Activated T-cell treated with anti-CD3 and anti-CD28 coated beads for 24 hours (primary cell): ENCODE measurements at regions not wholly inside any gene's neighbourhood (a gene's known extent, or its start where the extent isn't known, plus 50 kb on each side); places are given as distances from the start of the nearest gene placed in this dataset.

Source experiments
- DNase-seq: peaks from one replicate; pipeline ENCODE4 v3.0.0-alpha.2; 2020; ENCODE audit warnings: low read depth

DNA sequence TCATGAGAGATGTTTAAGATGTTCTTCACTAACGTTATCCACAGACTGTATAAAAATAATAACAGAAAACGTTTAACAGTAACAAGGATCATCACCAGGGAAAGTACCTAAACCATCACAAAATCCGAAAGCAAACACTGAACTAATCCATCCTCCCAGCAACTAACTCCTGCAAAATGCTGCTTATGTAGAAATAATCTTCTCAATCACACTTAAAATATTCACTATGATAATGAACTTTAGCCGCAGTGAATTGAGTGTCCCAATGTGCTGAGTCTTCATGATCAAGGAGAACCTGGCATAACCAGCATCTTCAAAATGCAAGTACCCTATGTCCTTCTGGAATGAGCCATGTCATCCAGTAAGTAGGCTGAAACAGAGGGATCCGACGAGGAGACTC lies 166.1 kb downstream of the LTN1 start:
- no peak for DNase-seq

DNA sequence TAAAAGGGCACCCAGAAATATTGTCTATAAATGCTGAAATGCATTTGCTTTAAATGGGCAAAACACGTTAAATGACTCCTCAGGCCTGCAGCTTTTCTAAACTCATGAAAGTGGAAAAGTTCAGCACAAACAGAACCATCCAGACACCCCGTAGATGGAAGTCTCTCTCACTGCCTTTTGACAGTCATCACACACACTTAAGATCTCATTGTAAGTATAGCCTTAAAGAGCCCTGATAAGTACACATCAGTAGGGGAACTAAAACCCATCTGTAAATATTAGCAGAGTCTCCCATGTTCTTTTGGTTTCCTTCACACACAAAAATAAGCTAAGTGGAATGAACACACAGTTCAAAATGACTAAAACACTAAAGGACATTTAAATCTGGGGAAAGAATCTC lies 166.7 kb downstream of the LTN1 start:
- no peak for DNase-seq

DNA sequence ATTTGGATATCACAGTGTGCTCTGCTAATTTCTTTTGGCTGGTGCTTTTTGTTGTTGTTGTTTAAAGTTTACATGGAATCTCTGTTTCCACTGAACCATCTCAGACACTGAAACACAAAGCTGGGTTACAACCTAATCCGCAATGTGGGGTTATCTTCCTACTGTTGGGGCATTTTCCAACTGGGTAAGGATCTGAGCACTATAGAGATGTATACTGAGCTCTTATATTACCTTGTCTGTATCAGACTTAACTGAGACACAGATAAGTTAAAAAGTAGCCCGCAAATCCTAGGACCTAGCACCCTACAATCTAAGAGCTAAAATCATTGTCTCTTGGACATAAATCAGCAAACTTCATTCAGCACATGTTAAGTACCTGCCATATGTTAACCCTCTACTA lies 169.2 kb downstream of the LTN1 start:
- no peak for DNase-seq

DNA sequence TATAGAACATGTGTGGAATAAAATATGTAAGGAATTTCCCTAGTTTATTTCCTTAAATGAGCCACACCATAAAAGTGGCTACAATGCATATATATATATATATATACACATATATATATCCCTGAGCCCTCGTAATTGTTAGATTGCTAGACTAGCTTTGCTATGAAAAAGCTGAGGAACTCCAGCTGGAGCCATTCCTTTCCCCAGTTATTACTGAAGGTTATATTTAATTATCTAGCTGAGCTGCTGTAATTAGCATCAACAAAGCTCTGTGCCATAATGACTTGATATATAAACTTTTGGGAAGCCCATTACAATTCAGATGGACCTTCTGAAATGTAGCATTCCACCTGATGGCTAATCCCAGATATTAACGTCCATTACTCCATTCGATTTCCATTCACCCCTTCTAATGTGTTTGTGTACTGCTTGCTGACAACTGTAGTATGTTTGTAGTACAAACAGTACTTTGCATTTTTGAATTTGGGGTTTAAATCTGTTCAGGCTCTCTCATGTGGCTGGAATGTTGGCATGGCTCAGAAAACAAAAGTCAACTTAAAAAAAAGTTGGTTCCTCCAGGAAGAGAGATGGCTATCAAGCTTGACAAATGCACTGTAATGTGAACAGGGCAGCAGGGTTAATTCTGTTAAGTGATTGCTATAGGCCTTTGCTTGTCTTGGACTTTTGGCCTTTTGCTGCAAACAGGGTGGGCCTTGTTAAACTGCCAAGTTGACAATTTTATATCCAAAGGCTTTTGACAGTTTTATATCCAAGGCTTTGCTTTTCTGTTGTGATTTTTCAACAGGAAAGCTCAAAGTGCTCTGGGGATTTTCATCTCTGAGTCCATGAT lies 170.0 kb downstream of the LTN1 start:
- DNase-seq = no peak

DNA sequence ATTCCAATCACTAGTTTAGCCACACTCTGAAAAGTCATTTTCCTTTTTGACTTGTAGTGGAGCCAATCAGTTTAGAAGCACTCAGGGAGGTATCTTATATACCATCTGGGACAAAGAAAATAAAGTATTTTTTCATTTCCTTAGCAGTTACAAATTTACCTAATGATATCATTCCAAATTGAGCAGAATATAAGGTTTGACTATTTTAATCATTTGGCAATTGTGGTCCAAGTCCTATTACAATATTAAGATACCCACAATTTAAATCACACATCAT lies 170.6 kb downstream of the LTN1 start:
- DNase-seq = no peak

DNA sequence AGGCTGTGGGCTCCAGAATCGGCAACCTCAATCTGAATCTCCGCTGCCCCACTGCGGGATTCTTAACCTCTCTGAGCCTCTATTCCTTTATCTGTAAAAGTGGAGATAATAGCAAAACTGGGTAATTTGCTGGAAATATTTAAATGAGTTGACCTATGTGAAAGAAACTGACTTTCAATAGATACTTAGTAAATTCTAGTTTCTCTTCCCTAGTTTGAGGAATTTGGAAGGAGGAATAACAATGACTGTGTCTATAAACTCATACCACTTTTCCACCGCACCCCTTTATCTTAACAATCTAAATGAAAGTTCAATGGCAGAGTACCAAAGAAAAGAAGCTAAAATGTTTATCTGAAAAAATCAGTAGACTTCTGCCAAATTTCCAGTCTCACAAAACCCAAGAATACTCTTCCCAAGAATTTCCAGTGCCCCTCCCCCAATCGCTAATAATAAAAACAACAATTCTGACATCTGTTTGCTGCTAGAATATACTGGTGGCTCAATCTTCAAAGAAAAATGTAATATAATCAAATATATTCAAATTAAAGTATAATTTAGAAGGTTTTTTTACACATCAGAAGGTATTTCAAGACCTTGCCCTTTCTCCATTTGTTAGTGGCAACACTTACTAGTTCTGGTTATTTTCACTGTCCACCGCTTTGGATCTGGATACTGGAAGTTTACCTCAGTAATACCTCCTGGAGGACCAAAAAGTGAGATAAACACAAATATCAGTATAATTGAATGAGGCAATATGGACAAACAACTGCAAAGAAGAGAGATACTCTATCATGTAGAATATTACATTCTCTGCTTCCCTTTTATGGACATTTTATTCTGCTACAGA lies 171.2 kb downstream of the LTN1 start:
- DNase-seq = no peak

DNA sequence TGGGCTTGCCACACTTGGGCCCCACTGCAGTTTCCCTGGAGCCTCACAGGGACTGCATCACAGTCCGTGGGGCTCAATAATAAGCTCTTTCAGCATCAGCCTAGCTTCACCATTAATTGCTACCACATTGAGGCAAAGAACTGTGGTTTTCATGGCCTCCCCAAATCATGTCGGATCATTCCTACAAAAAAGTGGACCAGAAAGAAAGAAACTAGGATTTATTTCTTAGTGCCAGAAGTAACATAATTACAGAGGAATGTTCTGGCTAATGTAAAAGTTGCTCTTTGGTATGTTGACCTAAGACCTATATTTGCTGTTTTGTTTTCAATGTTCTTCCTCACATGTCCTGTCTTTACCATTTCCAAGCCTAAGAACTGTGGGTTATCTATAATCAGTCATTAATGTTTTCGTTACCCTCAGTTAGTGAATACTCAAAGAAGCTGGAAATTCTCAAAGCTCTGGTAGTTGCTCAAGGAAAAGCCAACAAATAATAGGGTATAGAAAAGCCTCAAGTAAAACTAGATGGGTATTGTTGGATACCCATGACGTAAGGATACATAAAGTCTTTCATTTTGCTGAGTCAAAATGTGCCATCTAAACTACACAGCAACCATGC lies 173.9 kb downstream of the LTN1 start:
- no peak for DNase-seq

DNA sequence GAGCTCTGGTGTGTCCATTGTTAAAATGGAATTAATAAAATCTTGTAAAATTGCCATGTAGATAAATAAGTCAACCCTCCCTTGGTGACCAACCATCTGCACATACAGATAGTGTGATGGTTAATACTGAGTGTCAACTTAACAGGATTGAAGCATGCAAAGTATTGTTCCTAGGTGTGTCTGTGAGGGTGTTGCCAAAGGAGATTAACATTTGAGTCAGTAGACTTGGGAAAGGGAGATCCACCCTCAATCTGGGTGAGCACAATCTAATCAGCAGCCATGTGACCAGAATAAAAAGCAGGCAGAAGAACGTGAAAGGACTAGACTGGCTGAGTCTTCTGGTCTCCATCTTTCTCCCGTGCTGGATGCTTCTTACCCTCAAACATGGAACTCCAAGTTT lies 174.8 kb downstream of the LTN1 start:
- DNase-seq = no peak

DNA sequence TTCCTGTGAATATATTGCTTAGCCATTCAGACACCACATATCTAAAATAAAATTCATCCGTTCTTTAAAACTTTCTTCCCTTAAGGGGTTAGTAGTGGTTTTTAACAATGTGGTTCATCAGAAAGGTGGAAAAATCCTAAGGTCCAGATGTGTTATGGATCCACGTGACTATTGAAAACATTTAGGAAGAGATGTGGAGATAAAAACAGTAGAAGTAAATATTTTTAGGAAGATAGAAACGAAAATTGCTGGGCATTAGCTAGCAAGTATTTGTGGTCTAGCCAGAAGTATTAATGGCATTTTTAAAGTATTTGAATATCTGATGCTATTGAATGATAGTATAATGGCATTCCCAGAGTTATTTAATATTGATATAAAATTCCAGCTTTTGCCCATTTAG lies 180.8 kb downstream of the LTN1 start:
- DNase-seq = no peak

DNA sequence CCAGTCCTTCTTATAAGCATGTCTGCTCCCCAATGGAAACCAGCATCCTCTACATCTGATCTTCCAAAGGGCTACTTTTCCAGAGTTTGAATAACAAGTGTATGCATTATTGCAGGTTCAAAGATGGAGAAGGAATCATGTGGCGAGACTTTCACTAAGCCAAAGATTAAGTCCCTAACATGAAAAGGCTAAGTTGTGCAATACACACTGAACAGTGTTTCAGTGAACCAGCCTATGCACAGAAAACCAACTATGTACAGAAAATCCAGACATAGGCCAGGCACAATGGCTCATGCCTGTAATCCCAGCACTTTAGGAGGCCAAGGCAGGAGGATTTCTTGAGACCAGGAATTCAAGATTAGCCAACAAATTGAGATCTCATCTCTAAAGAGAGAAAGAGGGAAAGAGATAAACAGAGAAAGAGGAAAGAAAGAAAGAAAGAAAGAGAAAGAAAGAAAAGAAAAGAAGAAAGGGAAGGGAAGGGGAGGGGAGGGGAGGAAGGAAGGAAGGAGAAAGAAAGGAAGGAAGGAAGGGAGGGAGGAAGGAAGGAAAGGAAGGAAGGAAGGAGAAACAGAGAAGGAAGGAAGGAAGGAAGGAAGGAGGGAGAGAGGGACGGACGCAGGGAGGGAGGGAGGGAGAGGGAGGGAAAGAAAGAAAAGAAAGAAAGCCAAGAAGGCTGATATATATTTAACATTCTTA lies 181.7 kb downstream of the LTN1 start:
- no peak for DNase-seq

DNA sequence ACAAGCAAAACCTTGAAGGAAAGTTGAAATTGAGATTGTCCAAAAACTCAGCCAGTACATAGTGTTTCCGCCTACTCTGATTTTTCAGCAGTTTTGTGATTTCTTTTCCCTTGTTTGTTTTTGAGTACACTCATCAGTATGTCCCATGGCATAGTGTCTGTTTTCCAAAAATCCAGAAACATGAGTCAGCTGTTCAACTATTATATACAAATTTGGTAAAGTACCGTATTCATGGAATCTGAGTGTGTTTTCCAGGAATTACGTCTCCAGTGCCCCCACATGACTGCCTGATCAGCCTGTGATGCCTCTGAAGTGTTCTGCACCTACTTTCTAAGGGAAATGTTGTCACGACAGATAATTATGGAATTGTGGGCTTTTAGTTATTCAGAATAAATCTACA lies 186.8 kb downstream of the LTN1 start:
- DNase-seq = no peak

DNA sequence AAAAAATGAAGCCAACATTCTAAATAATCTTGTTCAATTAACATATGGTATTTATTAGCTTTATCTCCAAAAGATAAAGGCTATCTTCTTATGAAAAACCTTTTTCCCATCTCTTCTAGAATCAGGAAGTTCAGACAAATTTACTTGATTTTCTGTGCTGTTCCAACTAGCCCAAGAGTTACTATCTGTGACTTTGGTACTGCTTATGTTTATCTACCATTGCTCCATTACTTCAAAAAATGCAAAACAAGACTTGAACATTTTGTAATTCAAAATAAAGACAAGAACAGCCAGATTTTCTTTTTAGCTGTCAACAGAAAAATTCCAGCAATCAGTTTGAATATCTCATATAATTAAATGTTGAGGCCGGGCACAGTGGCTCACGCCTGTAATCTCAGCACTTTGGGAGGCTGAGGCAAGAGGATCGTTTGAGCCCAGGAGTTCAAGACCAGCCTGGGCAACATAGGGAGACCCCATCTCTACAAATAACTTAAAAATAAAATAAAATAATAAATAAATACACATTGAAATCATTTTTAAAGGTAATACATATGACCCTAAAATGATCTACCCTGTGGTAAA lies 188.5 kb downstream of the LTN1 start:
- DNase-seq = no peak

DNA sequence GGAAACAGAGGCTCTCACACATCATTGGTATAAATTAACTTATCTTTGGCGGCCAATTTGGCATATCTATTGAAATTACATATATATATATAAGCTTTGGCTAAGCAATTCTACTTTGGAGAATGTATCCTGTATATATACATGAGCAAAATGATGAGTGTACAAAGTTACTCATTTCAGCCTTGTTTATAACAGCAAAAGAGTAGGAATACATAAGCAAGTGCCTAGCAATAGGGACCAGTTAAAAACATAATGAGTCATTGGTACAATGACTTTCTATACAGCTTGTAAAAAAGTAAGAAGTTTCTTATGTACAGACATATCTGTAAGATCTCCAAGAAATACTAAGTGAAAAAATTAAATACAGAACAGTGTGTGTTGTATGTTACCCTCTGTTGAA lies 190.8 kb downstream of the LTN1 start:
- DNase-seq = no peak

DNA sequence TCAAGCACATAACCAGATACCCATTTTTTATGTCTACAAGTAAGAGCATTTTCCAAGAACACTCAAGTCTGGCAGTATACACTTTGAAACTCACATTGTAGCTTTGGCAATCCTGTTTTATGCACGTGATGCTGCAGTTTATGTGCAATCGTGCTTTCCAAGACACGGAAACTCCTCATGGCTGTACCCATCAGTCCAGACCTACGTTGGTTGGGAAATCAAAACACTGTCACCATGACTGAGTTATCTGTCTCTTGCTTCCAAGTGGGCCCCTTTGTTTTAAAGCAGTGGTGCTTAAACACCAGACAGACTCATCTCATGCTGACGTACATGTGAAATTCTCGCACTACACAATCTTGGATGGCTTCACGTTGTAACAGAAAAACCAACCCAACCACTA lies 192.8 kb downstream of the LTN1 start:
- no peak for DNase-seq

DNA sequence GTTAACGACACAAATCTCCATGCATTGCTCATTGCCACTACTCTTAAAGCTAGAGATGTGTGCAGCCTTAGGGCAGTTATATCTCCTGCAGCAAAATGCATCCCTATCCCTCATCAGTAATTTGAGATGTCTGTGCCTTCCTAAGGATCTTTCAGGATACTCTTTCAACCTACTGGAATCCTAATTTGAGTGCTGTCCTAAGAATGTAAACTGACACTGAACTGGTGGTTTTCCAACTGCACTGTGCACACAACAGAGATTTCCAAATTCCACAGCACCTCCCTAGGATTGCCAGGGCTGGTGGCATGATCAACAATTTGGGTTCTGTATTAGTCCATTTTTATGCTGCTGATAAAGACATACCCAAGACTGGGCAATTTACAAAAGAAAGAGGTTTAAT lies 193.9 kb downstream of the LTN1 start:
- no peak for DNase-seq

DNA sequence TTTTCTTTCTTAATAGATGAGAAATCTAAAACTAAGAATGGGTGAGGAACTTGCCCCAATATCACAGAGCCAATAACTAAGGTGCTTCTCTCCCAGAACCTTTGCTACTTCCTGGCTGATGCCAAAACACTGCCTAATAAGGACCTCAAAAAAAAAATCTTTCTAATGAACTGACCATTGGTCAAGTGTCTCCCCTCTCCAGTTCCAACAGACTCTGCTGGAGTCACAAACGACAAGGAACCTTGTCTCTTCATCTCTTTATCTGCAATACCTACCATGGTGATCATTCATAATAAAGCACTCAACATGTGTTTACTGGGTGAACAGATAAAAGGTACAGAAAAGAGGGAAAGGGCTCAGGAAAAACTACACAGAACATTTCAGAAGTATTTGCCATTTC lies 197.4 kb downstream of the LTN1 start:
- no peak for DNase-seq

DNA sequence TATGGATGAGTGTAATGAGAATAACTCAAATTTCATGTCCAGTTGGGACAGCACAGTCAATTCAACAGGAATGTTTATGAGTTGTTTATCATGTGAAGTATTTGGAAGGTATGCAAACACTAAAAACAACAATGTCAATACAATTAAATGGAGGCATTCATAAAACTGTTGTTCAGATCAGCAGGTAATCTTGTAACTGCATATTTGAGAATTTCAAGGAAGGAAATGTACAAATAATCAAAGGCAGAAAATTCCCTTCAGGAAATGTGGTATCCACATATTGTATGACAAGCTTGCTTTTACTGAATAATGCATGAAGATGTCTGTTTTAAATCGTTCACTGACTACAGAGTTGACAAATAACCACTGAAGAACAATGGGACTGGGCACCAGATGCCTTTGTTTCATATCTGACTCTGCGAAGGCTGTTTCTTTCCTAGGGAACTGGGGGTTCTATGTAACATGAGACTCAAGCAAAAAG lies 198.3 kb downstream of the LTN1 start:
- DNase-seq = no peak

DNA sequence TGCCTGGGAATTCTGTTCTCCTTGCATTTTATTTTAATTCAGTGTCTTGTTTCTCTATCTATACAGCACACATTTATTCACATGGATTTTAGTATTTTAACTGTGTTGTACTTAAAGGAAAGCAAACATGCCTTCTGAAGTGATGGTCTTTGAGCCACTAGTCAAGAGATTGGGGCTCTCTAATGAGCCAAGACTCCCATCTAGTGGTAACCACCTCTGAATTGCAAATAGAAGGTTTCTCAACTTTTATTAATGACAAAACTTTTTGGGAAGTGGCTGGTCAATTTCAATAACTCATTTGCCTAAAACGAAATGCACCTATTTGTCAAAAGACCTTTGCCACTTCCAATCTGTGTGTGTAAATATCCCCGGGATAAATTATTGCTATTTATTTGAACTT lies 199.6 kb downstream of the LTN1 start:
- no peak for DNase-seq

DNA sequence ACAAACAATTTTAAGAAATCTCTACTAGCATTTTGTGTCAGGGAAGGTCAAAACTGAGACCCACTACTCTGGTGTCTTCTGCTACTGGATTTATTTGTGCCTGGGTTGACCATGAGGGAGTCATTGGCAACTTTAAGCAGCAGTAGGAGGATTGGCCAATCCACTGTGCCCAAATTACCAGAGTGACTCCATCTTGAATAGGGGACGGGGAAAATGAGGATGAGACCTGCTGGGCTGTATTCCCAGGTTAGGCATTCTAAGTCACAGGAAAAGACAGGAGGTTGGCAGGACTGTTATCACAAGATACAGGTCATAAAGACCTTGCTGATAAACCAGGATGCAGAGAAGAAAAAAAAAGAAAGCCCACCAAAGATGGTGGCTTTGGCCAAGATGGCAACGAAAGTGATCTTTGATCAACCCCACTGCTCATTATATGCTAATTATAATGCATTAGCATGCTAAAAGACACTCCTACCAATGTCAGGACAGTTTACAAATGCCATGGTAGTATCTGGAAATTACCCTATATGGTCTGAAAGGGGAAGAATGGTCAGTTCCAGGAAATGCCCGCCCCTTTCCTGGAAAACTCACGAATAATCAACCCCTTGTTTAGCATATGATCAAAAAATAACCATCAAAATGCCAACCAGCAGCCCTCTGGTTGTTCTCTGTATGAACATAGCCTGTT lies 200.9 kb downstream of the LTN1 start:
- no peak for DNase-seq

DNA sequence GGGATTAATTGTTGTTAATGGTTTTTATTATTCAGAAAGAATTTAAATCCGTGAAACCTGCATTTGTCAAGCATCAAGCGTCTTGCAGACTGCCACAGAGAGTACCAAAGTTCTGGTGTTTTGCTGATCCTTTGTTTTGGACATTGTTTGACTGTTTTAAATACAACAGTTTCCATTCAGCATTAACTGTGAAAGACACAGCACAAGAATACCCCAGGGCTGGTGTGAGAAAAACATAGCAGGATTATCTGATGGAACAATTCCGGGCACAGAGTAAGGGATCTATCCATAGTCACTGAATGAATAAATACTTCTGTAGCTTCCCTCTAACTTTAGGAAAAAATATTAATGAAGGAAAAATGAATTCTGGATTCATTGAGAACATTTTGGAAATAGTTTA lies 202.3 kb downstream of the LTN1 start:
- DNase-seq = no peak

DNA sequence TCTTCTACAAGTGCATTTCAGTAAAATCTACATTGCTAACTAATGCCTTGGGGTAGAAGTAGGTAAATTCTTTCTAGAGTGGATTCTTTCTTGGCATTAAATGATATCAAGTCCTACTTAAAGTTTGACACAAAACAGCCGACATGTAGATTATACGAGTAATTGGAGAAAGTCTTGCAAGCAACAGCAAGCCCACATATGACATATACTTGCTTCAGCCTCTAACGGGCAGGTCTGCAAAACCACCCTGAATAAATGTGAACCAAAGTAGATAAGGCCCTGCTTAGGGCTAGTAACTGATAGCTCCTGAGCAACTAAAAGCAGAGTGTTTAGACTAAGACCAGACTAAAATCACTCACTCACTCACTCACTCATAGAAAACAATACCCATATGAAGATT lies 203.2 kb downstream of the LTN1 start:
- DNase-seq = no peak

DNA sequence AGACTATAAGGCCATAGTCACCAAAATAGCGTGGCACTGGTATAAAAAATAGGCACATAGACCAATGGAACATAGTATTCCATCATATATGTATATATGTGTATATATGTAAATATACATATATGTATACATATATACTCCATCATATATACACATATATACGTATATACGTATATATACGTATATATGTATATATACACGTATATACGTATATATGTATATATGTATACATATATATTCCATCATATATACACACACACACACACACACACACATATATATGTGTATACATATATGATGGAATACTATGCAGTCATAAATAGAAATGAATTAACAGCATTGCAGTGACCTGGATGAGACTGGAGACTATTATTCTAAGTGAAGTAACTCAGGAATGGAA lies 204.6 kb downstream of the LTN1 start:
- DNase-seq = no peak
